Astrocyte (in vitro differentiated cells and primary cell): ENCODE measurements at regions not wholly inside any gene's neighbourhood (a gene's known extent, or its start where the extent isn't known, plus 50 kb on each side); places are given as distances from the start of the nearest gene placed in this dataset.
A peak's percentile ranks its signal among the peaks of the same experiment; 100 is the strongest.

Experiments used
- DNase-seq: peaks from one replicate; pipeline ENCODE4 v3.0.0-alpha.2; 2010; ENCODE audit warnings: low read depth
- FAIRE-seq: peaks from 2 replicates; lab custom pipeline; 2011; peaks lifted over from hg19 to GRCh38; lab: Jason Lieb, UNC
- H2AFZ ChIP-seq: 2 replicates; pipeline ENCODE4 v1.6.0; 2012; ENCODE audit warnings: low read depth, low read length, inconsistent platforms
- H3K27ac ChIP-seq: 2 replicates; pipeline ENCODE4 v1.5.1; 2011; ENCODE audit warnings: low read depth, low read length, inconsistent platforms
- H3K27me3 ChIP-seq: 2 replicates; pipeline ENCODE4 v1.6.0; 2011; ENCODE audit warnings: low read length, inconsistent platforms; ENCODE audit not compliant: insufficient read depth
- H3K36me3 ChIP-seq: 2 replicates; pipeline ENCODE4 v1.5.1; 2011; ENCODE audit warnings: low read length, inconsistent platforms; ENCODE audit not compliant: insufficient read depth
- H3K4me1 ChIP-seq: 2 replicates; pipeline ENCODE4 v1.5.1; 2011; ENCODE audit warnings: low read length, inconsistent platforms; ENCODE audit not compliant: insufficient read depth
- H3K4me2 ChIP-seq: 2 replicates; pipeline ENCODE4 v1.6.0; 2012; ENCODE audit warnings: low read length, inconsistent platforms
- H3K4me3 ChIP-seq: 2 replicates; pipeline ENCODE4 v1.5.1; 2011; ENCODE audit warnings: low read depth, mild to moderate bottlenecking, low read length, inconsistent platforms; ENCODE audit not compliant: insufficient read depth
- H3K79me2 ChIP-seq: 2 replicates; pipeline ENCODE4 v1.6.0; 2012; ENCODE audit warnings: mild to moderate bottlenecking, low read length, inconsistent platforms; ENCODE audit not compliant: insufficient read depth
- H3K9ac ChIP-seq: 2 replicates; pipeline ENCODE4 v1.6.0; 2012; ENCODE audit warnings: mild to moderate bottlenecking, low read length, inconsistent platforms
- H3K9me3 ChIP-seq: 2 replicates; pipeline ENCODE4 v1.5.1; 2012; ENCODE audit warnings: low read depth, mild to moderate bottlenecking, low read length, inconsistent platforms; ENCODE audit not compliant: insufficient read depth
- H4K20me1 ChIP-seq: 2 replicates; pipeline ENCODE4 v1.6.0; 2012; ENCODE audit warnings: low read length, inconsistent platforms; ENCODE audit not compliant: insufficient read depth
- H3K27ac Mint-ChIP-seq: one replicate; pipeline ENCODE4 v1.8.0; 2021; ENCODE audit warnings: mild to moderate bottlenecking, mixed read lengths; ENCODE audit not compliant: unreplicated experiment
- H3K27me3 Mint-ChIP-seq: one replicate; pipeline ENCODE4 v1.8.0; 2021; ENCODE audit warnings: low read depth, mixed read lengths; ENCODE audit not compliant: unreplicated experiment
- H3K36me3 Mint-ChIP-seq: one replicate; pipeline ENCODE4 v1.8.0; 2021; ENCODE audit warnings: low read depth, mixed read lengths; ENCODE audit not compliant: unreplicated experiment
- H3K4me1 Mint-ChIP-seq: one replicate; pipeline ENCODE4 v1.8.0; 2021; ENCODE audit warnings: low read depth, mixed read lengths; ENCODE audit not compliant: unreplicated experiment
- H3K4me3 Mint-ChIP-seq: one replicate; pipeline ENCODE4 v1.8.0; 2021; ENCODE audit warnings: mild to moderate bottlenecking, moderate library complexity, mixed read lengths; ENCODE audit not compliant: unreplicated experiment
- H3K9me3 Mint-ChIP-seq: one replicate; pipeline ENCODE4 v1.8.0; 2021; ENCODE audit warnings: mild to moderate bottlenecking, mixed read lengths; ENCODE audit not compliant: unreplicated experiment
- CTCF ChIP-seq: IDR thresholded peaks from 2 replicates; pipeline ENCODE4 v1.5.1; 2011; ENCODE audit warnings: low read depth, mild to moderate bottlenecking, inconsistent platforms, low read length, moderate library complexity; ENCODE audit not compliant: insufficient read depth
- EZH2 ChIP-seq: IDR thresholded peaks from 2 replicates; pipeline ENCODE4 v1.6.1; 2012; ENCODE audit warnings: mild to moderate bottlenecking, low read length, inconsistent platforms; ENCODE audit not compliant: insufficient read depth

- Histone ChIP-seq H3K4me3 (no peak overlapping the region), H3K27me3 (no peaks in the 10 kb centered on the region), H4K20me1 (no peaks in the 10 kb centered on the region), H3K9ac (no peak overlapping the region), H3K36me3 (no peaks in the 10 kb centered on the region), H3K79me2 (no peaks in the 10 kb centered on the region), H2AFZ (no peak overlapping the region), H3K4me1 (no peaks in the 10 kb centered on the region), H3K27ac (no peak overlapping the region), H3K9me3 (no peaks in the 10 kb centered on the region), H3K4me2 (no peak overlapping the region)
- H3K27ac Mint-ChIP-seq: no peak overlapping the region
- FAIRE-seq (peak; percentile 45), DNase-seq (no peak)
- no peak overlapping the region for H3K4me3 Mint-ChIP-seq
- H3K9me3 Mint-ChIP-seq: peaks cover 1% of the 10 kb centered on the region
- peaks cover 5% of the 10 kb centered on the region for H3K4me1 Mint-ChIP-seq
- H3K27me3 Mint-ChIP-seq: no peaks in the 10 kb centered on the region
- TF ChIP-seq EZH2: no peak
- no peak for TF ChIP-seq CTCF
- no peaks in the 10 kb centered on the region for H3K36me3 Mint-ChIP-seq
Measured at GRCh38 chrX:93985344-93986307, 311.6 kb downstream of the FAM133A start.
